Aorta (tissue), 5 donors: ENCODE measurements at regions not wholly inside any gene's neighbourhood (a gene's known extent, or its start where the extent isn't known, plus 50 kb on each side); places are given as distances from the start of the nearest gene placed in this dataset.
"Not testable (repeated sequence)": the region's sequence is repeated elsewhere in the genome, so short reads cannot be mapped to it uniquely, and the experiment has no call there.

Source experiments
- ATAC-seq: fragments of 200-7000 bp; cut with Tn5 transposase; one replicate; pipeline ENCODE4 v1.9.1; 2022; ENCODE audit warnings: moderate library complexity; ENCODE audit not compliant: low FRiP score
- DNase-seq, 2 donors: peaks; one replicate each; pipeline ENCODE4 v3.0.0-alpha.2; 2020
- H3K27ac ChIP-seq, 2 donors: one replicate each; pipeline ENCODE4 v1.5.1; 2013; ENCODE audit warnings: low read length in 2 of 2, mild to moderate bottlenecking in 2 of 2, moderate library complexity in 2 of 2, control low read depth in 1 of 2, inconsistent platforms in 1 of 2, low read depth in 1 of 2
- H3K27me3 ChIP-seq, 2 donors: one replicate each; pipeline ENCODE4 v1.6.1; 2013; ENCODE audit warnings: control low read depth in 1 of 2, low read length in 1 of 2, mild to moderate bottlenecking in 1 of 2, moderate library complexity in 1 of 2; ENCODE audit not compliant: insufficient read depth in 2 of 2, control insufficient read depth in 1 of 2
- H3K36me3 ChIP-seq, 2 donors: one replicate each; pipeline ENCODE4 v1.6.1; 2013; ENCODE audit warnings: control low read depth in 1 of 2, low read length in 1 of 2, mild to moderate bottlenecking in 1 of 2; ENCODE audit not compliant: insufficient read depth in 2 of 2, control insufficient read depth in 1 of 2
- H3K4me1 ChIP-seq, 2 donors: one replicate each; pipeline ENCODE4 v1.6.1; 2013; ENCODE audit warnings: low read length in 2 of 2, control low read depth in 1 of 2, mild to moderate bottlenecking in 1 of 2, moderate library complexity in 1 of 2; ENCODE audit not compliant: insufficient read depth in 2 of 2, control insufficient read depth in 1 of 2
- H3K4me3 ChIP-seq, 2 donors: one replicate each; pipeline ENCODE4 v1.5.1; 2013; ENCODE audit warnings: low read length in 2 of 2, control low read depth in 1 of 2, mild to moderate bottlenecking in 1 of 2
- H3K9me3 ChIP-seq: one replicate; pipeline ENCODE4 v1.6.1; 2013; ENCODE audit warnings: mild to moderate bottlenecking, low read length; ENCODE audit not compliant: control insufficient read depth
- WGBS, 2 donors: extraction: QIAGEN DNeasy Blood & Tissue Kit; methylation state at CpG; one replicate each; pipeline ENCODE4 v1.1.7; 2013; 5-methylcytosine and 5-hydroxymethylcytosine counted together
- intact Hi-C, 2 donors: fragments of 100-400 bp; cut with DNase I; formaldehyde crosslinking; loops; one replicate each; pipeline versions ENCODE4 v1.14.2 to v1.15.0; 2022
- donor health status: healthy with polysubstance abuse.
- donor health status: Bipolar disorder and iron deficiency.
- donor health status: DM: no; HTN: no; CAD: no.
- donor health status: DM: no; HTN: no; CAD: no.
- donor health status: DM: yes; HTN: yes; CAD: no.

DNA sequence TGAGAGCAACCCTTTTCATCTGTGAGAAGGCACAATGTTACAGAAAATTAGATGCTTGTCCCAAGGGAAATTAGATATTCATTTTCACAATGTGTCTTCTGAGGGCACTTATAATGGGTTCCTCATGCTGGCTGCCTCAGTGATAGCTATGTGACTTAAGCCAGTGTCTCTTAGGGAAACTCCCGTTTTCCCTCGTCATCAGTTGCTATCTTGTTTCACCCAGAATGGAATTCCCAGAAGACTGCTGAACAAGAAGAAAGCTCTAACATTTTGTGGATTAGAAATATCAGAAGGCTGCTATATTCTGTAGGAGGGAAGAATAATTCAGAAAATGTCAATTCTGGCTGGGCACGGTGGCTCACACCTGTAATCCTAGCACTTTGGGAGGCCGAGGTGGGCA is 67.9 kb upstream of the WDR72 start:
- Histone ChIP-seq H3K4me1 (peaks cover 1 to 2% of the 10 kb centered on the region in 2 donors), H3K4me3 (no peak overlapping the region), H3K27ac (no peak overlapping the region), H3K36me3 (no peaks in the 10 kb centered on the region), H3K9me3 (no peaks in the 10 kb centered on the region), H3K27me3 (no peaks in the 10 kb centered on the region)
- intact Hi-C loops: no loop called here
- 77 to 88% methylated on average over 4 of the region's 4 CpGs for WGBS, 2 donors
- DNase-seq: no peak
- ATAC-seq: no peak

DNA sequence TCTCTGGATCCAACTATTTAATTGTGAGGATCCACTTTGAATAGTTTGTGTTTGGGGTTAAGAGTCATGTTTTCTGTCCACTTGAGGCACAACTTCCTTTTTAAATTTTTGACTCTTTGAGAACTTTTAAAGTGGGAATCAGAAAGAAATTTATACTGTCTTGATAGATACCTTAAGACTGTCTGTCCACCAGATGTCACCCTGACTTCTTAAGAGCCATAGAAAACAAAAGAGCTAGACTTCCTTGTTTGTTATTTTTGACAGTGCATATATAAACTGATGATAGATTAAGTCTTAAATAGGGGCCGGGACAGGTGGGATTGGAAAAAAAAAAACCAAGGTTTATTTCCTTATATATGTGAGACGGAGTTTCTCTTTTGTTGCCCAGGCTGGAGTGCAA is 52.1 kb upstream of the WDR72 start:
- no peak for ATAC-seq
- DNase-seq: no peak
- Histone ChIP-seq H3K36me3 (no peaks in the 10 kb centered on the region), H3K27ac (no peak overlapping the region), H3K27me3 (no peaks in the 10 kb centered on the region), H3K4me3 (no peak overlapping the region), H3K4me1 (no peaks in the 10 kb centered on the region), H3K9me3 (no peaks in the 10 kb centered on the region)
- 26 to 40% methylated on average over 2 of the region's 2 CpGs for WGBS, 2 donors
- intact Hi-C loops: loop anchor here in 1 of 2 donors (10.0 kb wide), 2 partner anchors 63 to 153 kb away; no protein-coding TSS in a partner anchor

DNA sequence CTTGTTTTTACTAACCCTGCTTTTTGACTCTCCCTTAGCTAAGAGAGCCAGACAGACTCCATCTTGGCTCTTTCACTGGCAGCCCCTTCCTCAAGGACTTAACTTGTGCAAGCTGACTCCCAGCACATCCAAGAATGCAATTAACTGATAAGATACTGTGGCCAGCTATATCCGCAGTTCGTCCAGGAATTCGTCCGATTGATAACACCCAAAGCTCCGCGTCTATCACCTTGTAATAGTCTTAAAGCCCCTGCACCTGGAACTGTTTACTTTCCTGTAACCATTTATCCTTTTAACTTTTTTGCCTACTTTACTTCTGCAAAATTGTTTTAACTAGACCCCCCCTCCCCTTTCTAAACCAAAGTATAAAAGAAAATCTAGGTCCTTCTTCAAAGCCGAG is 50.8 kb upstream of the WDR72 start:
- not testable (repeated sequence) for H3K36me3 ChIP-seq, H3K4me1 ChIP-seq, ATAC-seq, DNase-seq, H3K27ac ChIP-seq, H3K9me3 ChIP-seq, H3K4me3 ChIP-seq, H3K27me3 ChIP-seq
- intact Hi-C loops: loop anchor here in 1 of 2 donors (10.0 kb wide), 2 partner anchors 64 to 154 kb away; no protein-coding TSS in a partner anchor
- WGBS, 2 donors: 89 to 90% methylated on average over 7 of the region's 7 CpGs
